Trophoblast cell (in vitro differentiated cells and primary cell): ENCODE measurements at regions not wholly inside any gene's neighbourhood (a gene's known extent, or its start where the extent isn't known, plus 50 kb on each side); places are given as distances from the start of the nearest gene placed in this dataset.

Source experiments
- DNase-seq, 2 donors: peaks; one replicate each; pipeline ENCODE4 v3.0.0-alpha.2; 2016
- H2AFZ ChIP-seq: 2 replicates; pipeline ENCODE4 v1.6.1; 2013; ENCODE audit warnings: low read length, moderate library complexity, mild to moderate bottlenecking; ENCODE audit not compliant: insufficient read depth, poor library complexity
- H2AK5ac ChIP-seq: 2 replicates; pipeline ENCODE4 v1.6.1; 2013; ENCODE audit warnings: mild to moderate bottlenecking, low read length
- H2BK120ac ChIP-seq: 2 replicates; pipeline ENCODE4 v1.6.1; 2013; ENCODE audit warnings: low read length, mild to moderate bottlenecking, moderate library complexity; ENCODE audit not compliant: insufficient read depth, poor library complexity
- H2BK12ac ChIP-seq: 2 replicates; pipeline ENCODE4 v1.6.1; 2013; ENCODE audit warnings: mild to moderate bottlenecking, low read length, moderate library complexity
- H2BK5ac ChIP-seq: 2 replicates; pipeline ENCODE4 v1.6.1; 2013; ENCODE audit warnings: low read length, low read depth, moderate library complexity, mild to moderate bottlenecking; ENCODE audit not compliant: poor library complexity
- H3K14ac ChIP-seq: 2 replicates; pipeline ENCODE4 v1.6.1; 2013; ENCODE audit warnings: mild to moderate bottlenecking, low read length
- H3K18ac ChIP-seq: 2 replicates; pipeline ENCODE4 v1.6.1; 2013; ENCODE audit warnings: mild to moderate bottlenecking, low read length
- H3K23ac ChIP-seq: 2 replicates; pipeline ENCODE4 v1.6.1; 2013; ENCODE audit warnings: low read length
- H3K27ac ChIP-seq: 2 replicates; pipeline ENCODE4 v1.5.1; 2013; ENCODE audit warnings: low read depth, mild to moderate bottlenecking, inconsistent platforms, low read length, moderate library complexity
- H3K27me3 ChIP-seq: 2 replicates; pipeline ENCODE4 v1.6.1; 2013; ENCODE audit warnings: inconsistent platforms, mild to moderate bottlenecking, low read length, moderate library complexity; ENCODE audit not compliant: insufficient read depth
- H3K36me3 ChIP-seq, 2 experiments: 1 replicate in 1 of 2; 2 replicates in 1 of 2; pipeline ENCODE4 v1.6.1; 2013; ENCODE audit warnings: low read length in 2 of 2, mild to moderate bottlenecking in 2 of 2, moderate library complexity in 1 of 2; ENCODE audit not compliant: insufficient read depth in 2 of 2, control insufficient read depth in 1 of 2
- H3K4ac ChIP-seq: 2 replicates; pipeline ENCODE4 v1.6.1; 2013; ENCODE audit warnings: low read depth, mild to moderate bottlenecking, low read length, moderate library complexity
- H3K4me1 ChIP-seq, 2 experiments: 1 replicate in 1 of 2; 2 replicates in 1 of 2; pipeline ENCODE4 v1.6.1; 2013; ENCODE audit warnings: low read length in 2 of 2, mild to moderate bottlenecking in 2 of 2, moderate library complexity in 1 of 2; ENCODE audit not compliant: insufficient read depth in 2 of 2, control insufficient read depth in 1 of 2
- H3K4me2 ChIP-seq: 2 replicates; pipeline ENCODE4 v1.6.1; 2013; ENCODE audit warnings: inconsistent platforms, mild to moderate bottlenecking, low read length, moderate library complexity
- H3K4me3 ChIP-seq: 2 replicates; pipeline ENCODE4 v1.5.1; 2013; ENCODE audit warnings: mild to moderate bottlenecking, low read depth, low read length, inconsistent platforms
- H3K79me1 ChIP-seq: one replicate; pipeline ENCODE4 v1.6.1; 2013; ENCODE audit warnings: low read length
- H3K79me2 ChIP-seq: 2 replicates; pipeline ENCODE4 v1.6.1; 2013; ENCODE audit warnings: low read length, mild to moderate bottlenecking; ENCODE audit not compliant: control insufficient read depth, insufficient read depth, poor library complexity
- H3K9ac ChIP-seq: 2 replicates; pipeline ENCODE4 v1.6.1; 2013; ENCODE audit warnings: mild to moderate bottlenecking, low read length
- H3K9me3 ChIP-seq: 2 replicates; pipeline ENCODE4 v1.6.1; 2013; ENCODE audit warnings: low read depth, mild to moderate bottlenecking, control low read depth, inconsistent platforms, low read length; ENCODE audit not compliant: insufficient read depth
- H4K12ac ChIP-seq: 2 replicates; pipeline ENCODE4 v1.6.1; 2013; ENCODE audit warnings: low read depth, mild to moderate bottlenecking, low read length, moderate library complexity
- H4K8ac ChIP-seq: 2 replicates; pipeline ENCODE4 v1.6.1; 2013; ENCODE audit warnings: low read depth, mild to moderate bottlenecking, low read length, moderate library complexity
- H4K91ac ChIP-seq: one replicate; pipeline ENCODE4 v1.6.1; 2013; ENCODE audit warnings: low read depth, mild to moderate bottlenecking, low read length, moderate library complexity
- WGBS: extraction: QIAGEN DNeasy Blood & Tissue Kit; methylation state at CpG from one replicate; pipeline ENCODE4 v1.1.7; 2013; ENCODE audit warnings: missing lambda C conversion rate; ENCODE audit not compliant: insufficient read length, insufficient coverage; ENCODE audit errors: extremely low coverage; 5-methylcytosine and 5-hydroxymethylcytosine counted together

DNA sequence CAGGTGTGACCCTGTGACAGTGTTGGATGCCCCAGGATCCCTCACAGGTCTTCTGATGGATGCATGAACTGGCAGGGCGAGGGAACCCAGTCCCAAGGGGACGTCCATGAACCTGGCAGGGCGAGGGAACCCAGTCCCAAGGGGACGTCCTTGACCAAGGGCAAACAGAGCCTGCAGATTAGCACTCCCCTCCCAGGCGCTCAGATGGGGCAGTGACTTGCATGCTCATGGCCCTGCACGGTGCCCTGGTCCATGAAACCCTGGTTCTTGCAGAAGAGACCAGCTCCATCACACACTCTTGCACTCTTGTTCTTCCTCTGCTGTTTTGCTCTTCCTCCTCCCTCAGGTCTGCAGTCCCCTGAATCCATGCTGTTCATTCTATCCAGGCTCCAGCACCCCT is 192.7 kb downstream of the GALR1 start:
- no peaks in the 10 kb centered on the region for H3K36me3 ChIP-seq
- no CpG with 5 or more reads among the region's 6 CpGs for WGBS
- H3K27ac ChIP-seq = no peak overlapping the region
- H3K27me3 ChIP-seq = no peaks in the 10 kb centered on the region
- no peak overlapping the region for H2BK12ac ChIP-seq
- H3K14ac ChIP-seq = no peak overlapping the region
- no peak overlapping the region for H4K91ac ChIP-seq
- H3K79me2 ChIP-seq = no peaks in the 10 kb centered on the region
- no peak overlapping the region for H3K4ac ChIP-seq
- H3K18ac ChIP-seq = no peak overlapping the region
- H3K23ac ChIP-seq = no peak overlapping the region
- no peak overlapping the region for H4K8ac ChIP-seq
- H3K4me3 ChIP-seq = no peak overlapping the region
- no peak overlapping the region for H2BK120ac ChIP-seq
- H2BK5ac ChIP-seq = no peak overlapping the region
- no peak overlapping the region for H2AK5ac ChIP-seq
- no peaks in the 10 kb centered on the region for H3K4me1 ChIP-seq
- no peak overlapping the region for H3K4me2 ChIP-seq
- DNase-seq = no peak
- no peak overlapping the region for H4K12ac ChIP-seq
- H2AFZ ChIP-seq = no peak overlapping the region
- no peak overlapping the region for H3K9ac ChIP-seq
- no peaks in the 10 kb centered on the region for H3K9me3 ChIP-seq
- no peaks in the 10 kb centered on the region for H3K79me1 ChIP-seq

DNA sequence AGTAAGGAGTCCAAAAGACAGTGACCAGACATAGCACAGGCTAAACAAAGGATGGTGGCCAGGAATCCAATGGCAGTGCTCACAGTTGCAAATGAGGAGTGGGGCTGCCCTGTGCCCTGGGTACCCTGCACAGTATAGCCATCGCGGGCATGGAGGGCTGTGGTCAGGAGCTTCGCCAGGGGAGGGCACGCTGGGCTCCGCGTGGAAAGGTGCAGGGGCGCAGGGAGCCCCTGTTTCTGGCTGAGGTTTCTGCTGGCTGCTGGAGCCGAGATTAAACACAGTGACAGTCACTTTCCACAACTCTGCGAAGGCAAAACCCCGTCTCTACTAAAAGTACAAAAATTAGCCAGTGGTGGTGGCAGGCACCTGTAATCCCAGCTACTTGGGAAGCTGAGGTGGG is 194.7 kb downstream of the GALR1 start:
- H3K36me3 ChIP-seq = no peaks in the 10 kb centered on the region
- H3K9ac ChIP-seq = no peak overlapping the region
- H3K4me3 ChIP-seq = no peak overlapping the region
- no peak overlapping the region for H3K23ac ChIP-seq
- H3K79me2 ChIP-seq = no peaks in the 10 kb centered on the region
- H3K4me1 ChIP-seq = no peaks in the 10 kb centered on the region
- WGBS = no CpG with 5 or more reads among the region's 10 CpGs
- H3K4ac ChIP-seq = no peak overlapping the region
- H3K18ac ChIP-seq = no peak overlapping the region
- H3K27me3 ChIP-seq = no peaks in the 10 kb centered on the region
- no peak overlapping the region for H4K91ac ChIP-seq
- no peak overlapping the region for H2BK120ac ChIP-seq
- no peak overlapping the region for H2BK12ac ChIP-seq
- no peaks in the 10 kb centered on the region for H3K9me3 ChIP-seq
- no peak overlapping the region for H2AFZ ChIP-seq
- no peak for DNase-seq
- H3K27ac ChIP-seq = no peak overlapping the region
- H3K14ac ChIP-seq = no peak overlapping the region
- no peak overlapping the region for H4K8ac ChIP-seq
- H4K12ac ChIP-seq = no peak overlapping the region
- no peak overlapping the region for H3K4me2 ChIP-seq
- H3K79me1 ChIP-seq = no peaks in the 10 kb centered on the region
- no peak overlapping the region for H2AK5ac ChIP-seq
- no peak overlapping the region for H2BK5ac ChIP-seq

DNA sequence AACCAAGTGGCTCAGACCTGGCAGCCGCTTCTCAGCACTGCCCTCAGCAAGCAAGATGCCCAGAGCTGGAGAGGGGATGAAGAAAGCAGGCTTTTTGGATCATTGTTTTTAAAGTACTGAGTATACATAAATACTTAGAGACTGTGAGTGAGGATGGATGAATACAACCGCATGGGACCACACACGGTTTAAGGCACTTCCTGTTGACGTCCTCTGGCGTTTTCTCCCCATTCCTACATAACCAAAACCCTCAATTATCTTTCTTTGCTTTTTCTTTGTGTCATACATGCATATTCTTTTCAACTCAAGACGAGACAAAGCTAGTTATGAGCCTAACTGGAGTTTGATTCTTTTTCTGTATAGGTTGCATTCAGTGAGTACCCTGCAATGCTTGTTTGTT is 198.4 kb downstream of the GALR1 start:
- no peaks in the 10 kb centered on the region for H3K79me1 ChIP-seq
- H3K27ac ChIP-seq = no peak overlapping the region
- H2AK5ac ChIP-seq = no peak overlapping the region
- no peak overlapping the region for H3K4me3 ChIP-seq
- H3K4ac ChIP-seq = no peak overlapping the region
- no peaks in the 10 kb centered on the region for H3K79me2 ChIP-seq
- H3K27me3 ChIP-seq = no peaks in the 10 kb centered on the region
- no peak overlapping the region for H2AFZ ChIP-seq
- no peak overlapping the region for H3K14ac ChIP-seq
- no peaks in the 10 kb centered on the region for H3K36me3 ChIP-seq
- no peak overlapping the region for H3K4me2 ChIP-seq
- no peak overlapping the region for H3K9ac ChIP-seq
- no peak overlapping the region for H4K8ac ChIP-seq
- DNase-seq = no peak
- H2BK12ac ChIP-seq = no peak overlapping the region
- H4K12ac ChIP-seq = no peak overlapping the region
- no CpG with 5 or more reads among the region's 6 CpGs for WGBS
- H3K9me3 ChIP-seq = no peaks in the 10 kb centered on the region
- no peak overlapping the region for H4K91ac ChIP-seq
- H2BK5ac ChIP-seq = no peak overlapping the region
- H2BK120ac ChIP-seq = no peak overlapping the region
- H3K4me1 ChIP-seq = no peaks in the 10 kb centered on the region
- H3K18ac ChIP-seq = no peak overlapping the region
- no peak overlapping the region for H3K23ac ChIP-seq

DNA sequence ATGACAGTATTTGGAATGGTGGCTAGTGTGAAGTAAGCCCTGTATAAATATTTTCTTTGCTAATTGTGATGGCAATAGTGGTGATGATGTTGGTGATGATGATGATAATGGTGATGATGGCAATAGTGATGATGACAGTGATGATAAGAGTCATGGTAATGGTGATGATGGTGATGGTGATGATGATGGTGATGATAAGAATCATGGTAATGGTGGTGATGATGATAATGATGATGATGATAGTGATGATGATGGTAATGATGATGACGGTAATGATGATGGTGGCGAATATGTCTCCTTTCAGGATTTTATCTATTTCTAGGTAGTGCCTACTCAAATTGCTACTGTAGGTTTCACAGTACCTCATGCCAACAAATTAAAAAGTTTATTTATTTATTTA is 205.4 kb downstream of the GALR1 start:
- Histone ChIP-seq H2AFZ (no peak overlapping the region), H2BK12ac (no peak overlapping the region), H3K4me1 (no peaks in the 10 kb centered on the region), H3K27ac (no peak overlapping the region), H3K27me3 (no peaks in the 10 kb centered on the region), H3K36me3 (no peaks in the 10 kb centered on the region), H3K9me3 (no peaks in the 10 kb centered on the region), H3K4me3 (no peak overlapping the region), H2BK120ac (no peak overlapping the region), H3K4me2 (no peak overlapping the region), H3K14ac (no peak overlapping the region), H4K8ac (no peak overlapping the region), H3K79me2 (no peaks in the 10 kb centered on the region), H4K91ac (no peak overlapping the region), H3K4ac (no peak overlapping the region), H3K23ac (no peak overlapping the region), H3K9ac (no peak overlapping the region), H4K12ac (no peak overlapping the region), H2AK5ac (no peak overlapping the region), H3K79me1 (no peaks in the 10 kb centered on the region), H2BK5ac (no peak overlapping the region), H3K18ac (no peak overlapping the region)
- no peak for DNase-seq
- WGBS = no CpG with 5 or more reads among the region's 2 CpGs
